ENCODE measurements at regions not wholly inside any gene's neighbourhood (a gene's known extent, or its start where the extent isn't known, plus 50 kb on each side); places are given as distances from the start of the nearest gene placed in this dataset.
"Not testable (repeated sequence)": the region's sequence is repeated elsewhere in the genome, so short reads cannot be mapped to it uniquely, and the experiment has no call there.

DNA sequence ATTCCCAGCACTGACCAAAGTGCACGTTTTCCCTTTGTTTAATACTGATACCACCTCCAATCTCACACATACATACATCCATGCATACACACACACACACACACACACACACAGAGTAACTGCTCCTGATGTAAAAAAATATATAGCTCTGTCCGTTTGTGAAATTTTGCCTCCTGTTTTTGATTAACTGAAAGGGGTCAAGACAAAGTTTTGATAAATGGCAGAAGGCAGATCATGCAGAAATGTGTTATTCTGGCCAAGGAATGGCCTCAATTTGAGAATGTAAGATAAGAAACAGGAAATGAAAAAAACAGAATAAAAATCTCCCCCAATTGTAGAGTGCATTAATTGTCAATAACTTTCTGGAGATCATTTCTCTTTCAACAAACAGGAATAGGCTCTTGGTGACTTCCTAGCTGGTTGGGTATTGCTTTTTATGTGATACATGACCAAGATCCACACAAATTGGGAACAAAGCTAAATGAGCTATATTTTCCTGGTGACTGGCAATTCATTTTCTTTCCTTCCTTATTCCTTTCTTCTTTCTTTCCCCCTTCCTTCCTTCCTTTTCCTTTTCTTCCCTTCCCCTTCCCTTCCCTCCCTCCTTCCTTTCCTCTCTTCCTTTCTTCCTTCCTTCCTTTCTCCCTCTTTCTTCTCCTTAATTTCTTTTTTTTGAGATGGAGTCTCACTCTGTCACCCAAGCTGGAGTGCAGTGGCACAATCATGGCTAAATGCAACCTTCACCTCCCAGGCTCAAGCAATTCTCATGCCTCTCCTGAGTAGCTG, 88.9 kb upstream of the PMAIP1 start:
- intact Hi-C loops (cut with DNase I, micrococcal nuclease) = no loop called here
- DNase-seq (no peak), ATAC-seq (no peak)

DNA sequence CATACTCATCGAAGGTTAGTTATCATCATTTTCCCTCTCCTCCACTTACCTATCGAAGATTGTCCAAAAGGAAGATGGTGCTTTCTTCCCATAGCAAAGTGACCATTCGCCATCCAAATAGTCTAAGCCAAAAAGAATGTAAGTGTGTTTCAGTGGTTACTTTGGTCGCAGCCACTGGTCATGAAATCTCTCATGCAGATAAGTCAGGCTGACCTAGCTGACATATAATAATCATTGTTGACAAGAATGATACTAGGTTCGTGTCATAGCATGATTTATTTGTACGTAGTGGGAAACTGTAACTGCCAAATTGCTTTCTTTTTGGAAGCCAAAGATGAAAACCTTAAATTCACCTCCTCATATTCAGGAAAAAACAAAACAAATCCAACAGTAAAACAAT, 89.6 kb upstream of the PMAIP1 start:
- intact Hi-C loops (cut with DNase I, micrococcal nuclease) = no loop called here
- DNase-seq (no peak), ATAC-seq (no peak)

DNA sequence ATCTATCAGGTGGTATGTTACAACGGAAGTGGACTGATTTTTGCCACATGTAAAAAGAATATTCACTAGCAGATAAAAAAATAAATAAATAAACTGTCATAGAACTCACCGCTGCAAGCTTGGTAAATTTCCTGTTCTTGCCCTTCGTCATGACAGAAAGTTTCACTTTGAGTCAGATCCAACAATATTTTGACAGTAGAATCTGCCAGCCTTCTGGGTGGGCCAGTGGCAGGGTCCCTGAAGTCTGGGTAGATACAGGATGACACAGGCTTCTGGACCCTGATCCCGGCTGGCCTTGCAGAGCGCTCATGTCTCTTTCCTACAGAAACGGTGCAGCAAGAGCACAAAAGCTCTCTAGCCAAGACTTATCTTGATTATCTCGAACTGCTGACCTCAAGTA, 97.8 kb upstream of the PMAIP1 start:
- DNase-seq (no peak), ATAC-seq (no peak)
- intact Hi-C loops (cut with DNase I, micrococcal nuclease) = no loop called here

DNA sequence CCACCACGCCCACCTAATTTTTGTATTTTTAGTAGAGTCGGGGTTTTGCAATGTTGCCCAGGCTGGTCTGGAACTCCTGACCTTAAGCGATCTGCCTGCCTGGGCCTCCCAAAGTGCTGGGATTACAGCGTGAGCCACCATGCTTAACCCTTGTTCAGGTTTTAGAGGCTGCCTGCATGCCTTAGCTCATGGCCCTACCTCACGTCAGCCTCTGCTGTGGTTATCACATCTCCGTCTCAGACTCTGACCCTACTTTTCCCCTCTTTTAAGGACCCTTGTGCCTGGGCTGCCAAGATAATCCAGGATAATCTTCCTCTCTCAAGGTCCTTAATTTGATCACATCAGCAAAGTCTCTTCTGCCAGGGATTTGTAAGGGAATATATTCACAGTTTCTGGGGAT, 98.2 kb upstream of the PMAIP1 start:
- DNase-seq (no peak), ATAC-seq (no peak)
- intact Hi-C loops (cut with DNase I, micrococcal nuclease) = no loop called here

DNA sequence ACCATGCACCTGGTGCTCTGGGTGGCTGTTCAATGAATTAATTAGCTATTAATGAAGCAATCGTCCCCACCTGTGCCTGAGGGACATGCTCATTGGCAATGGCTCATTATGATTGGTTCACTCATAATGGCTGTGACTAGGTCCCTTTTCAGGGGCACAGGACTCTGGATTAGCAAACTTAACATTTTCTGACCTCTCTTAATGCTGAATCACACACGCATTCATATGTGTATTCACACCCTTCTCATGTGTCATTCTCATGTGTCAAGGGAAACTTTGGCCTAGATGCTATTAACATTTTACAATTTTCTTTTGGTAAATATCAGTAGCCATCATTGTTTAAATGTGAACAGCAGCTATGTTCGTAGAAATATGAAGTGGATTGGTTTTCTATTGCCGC, 98.9 kb upstream of the PMAIP1 start:
- ATAC-seq = no peak
- intact Hi-C loops (cut with DNase I, micrococcal nuclease) = no loop called here
- no peak for DNase-seq

DNA sequence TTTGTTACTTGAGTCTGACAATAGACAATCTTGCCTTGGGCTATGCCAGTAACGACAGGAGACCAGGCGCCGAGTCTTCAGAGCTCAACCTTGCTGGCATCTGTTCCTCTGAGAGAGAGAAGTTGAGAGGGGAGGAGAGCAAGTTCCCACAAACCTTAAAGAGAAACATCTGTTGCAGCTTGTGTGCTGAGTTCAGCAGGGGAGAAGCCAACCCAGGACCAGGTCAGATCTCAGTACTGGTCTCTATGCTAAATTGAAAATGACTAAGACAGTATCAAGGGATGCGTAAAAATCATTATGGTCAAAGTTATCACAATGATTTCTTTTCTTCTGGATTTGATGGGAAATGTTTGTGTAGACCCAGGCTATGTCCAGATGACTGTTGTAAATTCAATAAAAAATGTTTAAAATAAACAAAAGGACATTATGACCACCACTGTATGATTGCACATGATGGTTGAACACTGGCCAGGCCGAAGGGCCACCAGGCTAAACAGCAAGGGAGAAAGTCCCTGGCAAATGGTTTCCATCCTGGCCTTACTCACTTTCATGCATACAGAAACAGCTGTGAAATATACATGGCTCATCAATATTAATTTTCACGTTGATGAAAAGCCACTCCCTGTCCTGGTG, 100.3 kb upstream of the PMAIP1 start:
- ATAC-seq = no peak
- no peak for DNase-seq
- intact Hi-C loops (cut with DNase I, micrococcal nuclease) = no loop called here

DNA sequence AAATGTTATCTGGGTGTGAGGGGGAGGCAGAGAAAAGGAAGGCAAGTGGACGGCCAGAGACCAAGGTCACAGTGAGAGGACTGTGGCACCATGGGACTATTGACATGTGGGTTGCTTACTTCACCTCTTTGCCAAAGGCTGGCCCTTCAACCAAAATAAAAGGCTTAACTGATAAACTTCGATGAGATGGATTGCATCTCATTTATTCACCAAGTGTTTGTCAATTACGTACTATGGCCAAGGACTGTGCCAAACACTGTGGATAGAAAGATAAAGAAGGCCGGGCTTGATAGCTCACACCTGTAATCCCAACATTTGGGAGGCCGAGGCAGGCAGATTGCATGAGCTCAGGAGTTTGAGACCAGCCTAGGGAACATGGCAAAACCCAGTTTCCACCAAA, 98.7 kb upstream of the CCBE1 start:
- intact Hi-C loops (cut with DNase I, micrococcal nuclease) = no loop called here
- no peak for ATAC-seq
- no peak for DNase-seq

DNA sequence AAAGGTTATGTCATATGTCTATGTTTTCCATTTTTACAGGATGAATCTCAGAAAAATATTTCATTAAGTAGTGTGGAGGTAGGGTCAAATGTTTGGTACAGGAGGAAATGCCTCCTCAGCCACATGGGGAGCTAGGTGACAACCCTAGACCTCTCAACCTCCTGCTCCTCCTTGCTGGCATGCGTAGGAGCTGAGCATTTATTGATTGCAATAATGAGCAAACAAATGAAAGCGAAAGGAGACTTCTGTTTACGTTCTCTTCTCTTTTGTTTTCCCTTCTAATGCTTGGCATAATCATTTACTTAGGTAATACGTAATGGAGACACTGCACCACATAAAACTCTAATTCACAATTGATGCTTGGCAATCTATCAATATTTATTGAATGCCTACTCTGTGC, 95.1 kb upstream of the CCBE1 start:
- DNase-seq = no peak

DNA sequence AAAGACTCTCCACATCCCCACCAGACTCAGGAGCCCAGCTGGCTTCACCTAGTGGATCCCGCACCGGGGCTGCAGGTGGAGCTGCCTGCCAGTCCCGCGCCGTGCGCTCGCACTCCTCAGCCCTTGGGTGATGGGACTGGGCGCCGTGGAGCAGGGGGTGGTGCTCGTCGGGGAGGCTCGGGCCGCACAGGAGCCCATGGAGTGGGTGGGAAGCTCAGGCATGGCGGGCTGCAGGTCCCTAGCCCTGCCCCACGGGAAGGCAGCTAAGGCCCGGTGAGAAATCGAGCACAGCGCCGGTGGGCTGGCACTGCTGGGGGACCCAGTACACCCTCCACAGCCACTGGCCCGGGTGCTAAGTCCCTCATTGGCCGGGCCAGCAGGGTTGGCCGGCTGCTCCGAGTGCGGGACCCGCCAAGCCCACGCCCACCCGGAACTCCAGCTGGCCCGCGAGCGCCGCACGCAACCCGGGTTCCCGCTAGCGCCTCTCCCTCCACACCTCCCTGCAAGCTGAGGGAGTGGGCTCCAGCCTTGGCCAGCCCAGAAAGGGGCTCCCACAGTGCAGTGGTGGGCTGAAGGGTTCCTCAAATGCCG, 93.2 kb upstream of the CCBE1 start:
- intact Hi-C loops (cut with DNase I, micrococcal nuclease); DNase-seq: not testable (repeated sequence)

More for the DNA sequence above, 95.1 kb upstream of the CCBE1 start:
- no peak for ATAC-seq
- intact Hi-C loops (cut with DNase I, micrococcal nuclease) = no loop called here

DNA sequence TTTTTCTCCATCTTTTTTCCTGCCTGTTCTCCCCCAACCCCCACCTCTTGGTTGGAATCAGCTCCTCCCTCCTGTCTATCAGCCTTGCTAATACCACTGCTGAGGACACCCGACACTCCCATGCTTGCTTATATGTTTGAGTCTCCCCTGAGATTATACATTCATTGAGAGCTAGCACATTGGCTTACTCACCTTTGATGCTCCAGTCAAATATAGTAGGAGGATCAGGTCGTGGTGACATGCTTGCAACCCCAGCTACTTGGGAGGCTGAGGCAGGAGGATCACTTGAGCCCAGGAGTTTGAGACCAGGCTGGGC, 91.5 kb upstream of the CCBE1 start:
- DNase-seq (no peak), ATAC-seq (no peak)
- intact Hi-C loops (cut with DNase I, micrococcal nuclease) = loop anchor here in 1 of 2 donors (10.0 kb wide), 1 partner anchor 64 kb away; no protein-coding TSS in a partner anchor

More for the DNA sequence above, 93.2 kb upstream of the CCBE1 start:
- ATAC-seq = not testable (repeated sequence)

DNA sequence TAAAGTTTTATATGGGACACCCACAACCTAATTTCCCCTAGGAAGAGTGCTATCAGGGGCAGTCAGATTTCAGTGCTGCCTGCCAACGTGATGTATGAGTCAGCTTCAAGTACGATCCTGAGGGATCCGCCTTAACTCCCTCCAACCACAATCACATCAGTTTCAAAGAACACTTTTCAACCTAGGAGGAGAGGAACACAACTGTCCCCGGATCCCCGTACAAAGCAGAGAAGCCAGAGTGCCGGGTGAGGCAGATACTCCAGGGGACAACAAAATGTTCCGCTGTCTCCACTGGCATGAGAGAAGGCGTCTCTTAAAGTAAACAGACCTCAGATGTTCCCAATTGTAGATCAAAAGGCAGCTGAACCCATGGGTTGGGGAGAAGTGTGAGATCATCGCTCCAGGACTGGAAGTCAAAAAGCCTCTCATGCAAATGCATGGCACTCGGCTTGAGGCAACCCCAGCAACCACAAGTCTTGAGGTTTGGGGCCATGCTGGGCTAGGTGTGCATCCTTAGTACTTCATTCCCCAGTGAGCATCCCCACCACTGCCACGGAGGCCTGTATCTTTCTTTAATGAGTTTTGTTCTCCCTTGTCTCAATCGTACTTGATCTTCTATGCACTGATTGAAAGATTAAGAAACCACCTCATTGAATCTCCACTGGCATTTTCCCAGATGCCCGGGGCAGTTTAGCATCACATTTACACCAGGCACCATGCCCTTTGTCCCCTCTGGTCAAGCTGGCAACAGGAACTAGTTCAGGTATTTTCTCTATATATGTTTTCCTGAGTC, 91.0 kb upstream of the CCBE1 start:
- ATAC-seq (no peak), DNase-seq (no peak)
- intact Hi-C loops (cut with DNase I, micrococcal nuclease) = loop anchor here in 1 of 2 donors (10.0 kb wide), 1 partner anchor 63 kb away; no protein-coding TSS in a partner anchor

DNA sequence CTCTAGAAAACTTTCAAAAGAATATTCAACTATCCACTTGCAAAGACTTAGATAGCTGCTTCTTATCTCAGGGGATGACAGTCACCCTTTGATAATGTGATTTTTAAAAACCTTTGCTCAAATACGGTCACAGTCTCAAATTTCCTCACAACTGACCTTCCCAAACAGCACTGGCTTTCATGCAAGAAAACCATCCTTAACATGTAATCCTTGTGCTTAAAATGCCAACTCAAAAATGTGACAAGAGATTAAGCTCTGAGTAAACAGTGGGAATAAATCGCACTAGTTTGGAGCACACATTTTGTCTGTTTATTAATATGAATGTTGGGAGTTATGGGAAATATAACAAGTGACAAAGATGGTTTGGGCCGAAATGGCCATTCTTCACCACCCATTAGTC, 87.5 kb upstream of the CCBE1 start:
- DNase-seq = no peak
- intact Hi-C loops (cut with DNase I, micrococcal nuclease) = loop anchor here in 1 of 2 donors (10.0 kb wide), 1 partner anchor 60 kb away; no protein-coding TSS in a partner anchor
- no peak for ATAC-seq

DNA sequence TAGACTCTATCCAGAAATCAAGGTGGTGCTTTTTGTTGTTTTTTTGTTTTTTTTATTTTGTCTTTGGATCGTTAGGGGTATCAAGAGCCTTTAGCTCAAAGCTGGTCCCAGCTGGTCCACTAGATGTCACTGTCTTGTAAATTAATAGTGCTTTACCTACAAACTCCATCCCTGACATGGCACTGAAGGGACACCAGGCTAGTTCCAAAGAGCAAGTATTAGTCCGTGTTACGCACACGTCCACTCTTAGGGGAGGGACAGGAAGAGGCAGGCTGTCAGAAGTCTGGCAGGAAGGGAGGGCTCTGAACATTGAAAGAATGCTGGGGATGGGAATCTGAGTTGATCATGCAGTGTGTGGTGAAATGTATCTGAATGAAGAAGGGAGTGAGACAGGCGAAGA, 85.9 kb upstream of the CCBE1 start:
- ATAC-seq (no peak), DNase-seq (no peak)
- intact Hi-C loops (cut with DNase I, micrococcal nuclease) = loop anchor here in 1 of 2 donors (10.0 kb wide), 1 partner anchor 58 kb away; no protein-coding TSS in a partner anchor

DNA sequence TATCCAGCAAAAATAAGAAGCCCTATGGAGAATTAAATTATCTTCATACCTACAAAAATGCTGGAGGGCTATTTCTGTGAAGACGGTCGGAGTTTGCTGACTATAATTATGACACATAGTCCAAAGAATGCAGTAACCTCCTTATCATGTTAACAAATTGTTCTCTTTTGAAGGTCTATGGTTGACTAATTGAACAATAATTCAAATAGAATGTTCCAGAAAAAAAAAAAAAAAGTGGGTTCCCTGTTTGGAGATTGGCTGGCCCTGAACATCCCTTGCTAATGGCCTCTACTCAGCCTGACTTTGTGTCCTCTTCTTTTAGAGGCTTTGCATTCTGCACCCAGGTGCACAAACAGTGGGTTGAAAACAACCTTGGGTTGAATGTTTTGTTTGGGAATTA, 82.8 kb upstream of the CCBE1 start:
- ATAC-seq = no peak

DNA sequence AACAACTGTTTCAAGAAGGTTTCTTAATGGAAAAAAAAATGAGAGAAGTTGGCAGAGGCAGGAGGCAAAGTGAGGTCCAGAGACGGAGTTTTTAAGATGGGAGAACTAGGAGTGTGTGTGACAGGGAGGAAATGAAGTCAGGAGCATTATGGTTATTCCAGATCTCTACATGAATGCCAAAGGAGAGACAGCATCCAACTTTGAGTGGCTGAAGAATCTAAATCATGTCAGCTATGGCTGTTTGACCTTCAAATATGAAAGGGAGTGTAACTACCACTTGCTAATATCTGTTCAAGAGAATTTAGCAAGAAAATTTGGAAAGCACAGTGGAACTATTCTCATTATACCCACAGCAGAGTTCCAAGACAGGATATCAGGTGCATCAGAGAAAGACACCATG, 81.2 kb upstream of the CCBE1 start:
- no peak for DNase-seq
- ATAC-seq = no peak
- intact Hi-C loops (cut with DNase I, micrococcal nuclease) = no loop called here

More for the DNA sequence above, 82.8 kb upstream of the CCBE1 start:
- intact Hi-C loops (cut with DNase I, micrococcal nuclease) = loop anchor here in 1 of 2 donors (10.0 kb wide), 1 partner anchor 55 kb away; no protein-coding TSS in a partner anchor
- DNase-seq = no peak

DNA sequence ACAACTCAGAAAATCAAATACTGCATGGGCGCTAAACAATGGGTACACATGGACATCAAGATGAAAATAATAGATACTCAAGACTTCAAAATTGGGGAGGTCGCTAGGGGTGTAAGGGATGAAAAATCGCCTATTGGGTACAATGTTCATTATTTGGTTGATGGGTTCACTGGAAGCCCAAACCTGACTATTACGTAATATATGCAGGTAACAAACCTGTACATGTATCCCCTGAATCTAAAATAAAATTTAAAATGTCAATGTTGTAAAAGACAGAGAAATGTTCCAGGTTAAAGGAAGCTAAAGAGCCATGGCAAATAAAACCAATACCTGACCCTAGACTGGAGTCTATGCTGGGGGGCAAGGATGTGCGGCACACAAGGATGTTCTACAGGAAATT, 80.4 kb upstream of the CCBE1 start:
- ATAC-seq (no peak), DNase-seq (no peak)
- intact Hi-C loops (cut with DNase I, micrococcal nuclease) = no loop called here

DNA sequence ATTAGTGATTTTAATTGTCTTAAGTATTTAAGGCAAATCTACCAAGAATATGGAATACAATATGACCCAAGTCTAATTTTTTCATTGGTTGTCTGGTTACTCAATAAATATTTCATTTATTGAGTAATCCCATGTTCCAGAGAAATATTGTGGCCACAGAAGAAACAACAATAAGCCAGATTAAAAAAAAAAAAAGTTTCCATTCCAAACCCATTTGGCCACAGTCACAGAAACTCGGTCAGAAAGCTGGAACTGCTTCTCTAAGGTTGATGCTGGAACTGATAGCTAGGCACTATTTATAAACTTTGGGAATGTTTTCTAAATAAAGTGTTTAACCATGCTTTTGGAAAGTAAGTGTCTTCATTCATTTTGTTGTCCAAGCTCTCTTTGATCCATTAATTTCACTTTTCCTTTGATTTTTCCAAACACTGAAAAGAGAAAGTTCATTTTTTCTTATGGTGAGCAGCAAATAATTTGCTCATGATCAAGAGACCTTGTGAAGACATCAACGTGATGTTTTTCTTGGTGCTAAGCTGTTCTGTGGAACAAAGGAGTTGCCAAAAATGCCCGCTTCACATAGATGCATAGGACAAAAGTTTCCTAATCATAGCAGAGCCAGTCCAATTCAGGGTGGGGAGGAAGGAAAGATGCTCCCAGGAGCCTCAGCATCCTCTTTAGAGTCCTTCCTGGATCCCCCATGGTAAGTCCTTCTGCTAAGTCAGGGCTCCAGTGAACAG, 72.1 kb upstream of the CCBE1 start:
- DNase-seq = no peak
- intact Hi-C loops (cut with DNase I, micrococcal nuclease) = no loop called here
- no peak for ATAC-seq

DNA sequence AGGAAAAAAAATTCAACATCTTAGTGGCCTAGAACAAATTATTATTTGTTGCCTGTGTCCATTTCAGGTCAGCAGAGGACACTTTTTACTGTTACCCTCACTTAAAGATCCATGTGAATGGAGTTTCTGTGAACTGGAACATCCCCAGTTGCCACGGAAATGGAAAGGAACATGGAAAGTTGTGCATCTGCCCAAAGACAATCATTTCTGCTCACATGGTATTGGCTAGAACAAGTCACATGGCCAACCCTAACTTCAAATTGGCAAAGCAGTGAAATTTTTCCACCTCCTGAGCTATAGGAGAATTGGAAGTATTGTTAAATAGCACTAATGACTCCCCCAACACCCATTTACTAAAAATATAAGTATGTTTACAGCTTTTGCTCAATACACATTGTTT, 71.2 kb upstream of the CCBE1 start:
- intact Hi-C loops (cut with DNase I, micrococcal nuclease) = no loop called here
- ATAC-seq (no peak), DNase-seq (no peak)

DNA sequence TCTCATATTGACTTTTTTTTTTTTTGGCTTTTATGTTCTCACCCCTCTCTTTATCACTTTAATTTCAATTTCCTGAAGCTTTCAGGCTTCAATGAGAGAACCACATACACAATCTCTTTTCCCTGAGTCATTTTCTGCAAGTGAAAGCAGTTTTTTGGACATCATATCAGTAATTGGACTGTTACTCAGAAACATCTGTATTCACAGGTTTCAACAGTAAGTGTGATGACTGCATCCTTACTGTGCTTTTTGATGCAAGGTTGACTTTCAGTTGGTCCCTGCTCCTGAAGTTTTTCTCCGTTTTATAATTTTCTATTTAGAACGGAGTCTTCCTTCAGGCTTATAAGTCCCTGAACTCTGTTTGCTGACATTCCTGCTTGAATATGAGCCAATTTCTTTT, 70.5 kb upstream of the CCBE1 start:
- intact Hi-C loops (cut with DNase I, micrococcal nuclease) = no loop called here
- ATAC-seq (no peak), DNase-seq (no peak)
